NCI-H748 (cell line): ENCODE measurements at regions not wholly inside any gene's neighbourhood (a gene's known extent, or its start where the extent isn't known, plus 50 kb on each side); places are given as distances from the start of the nearest gene placed in this dataset.
"Not testable (repeated sequence)": the region's sequence is repeated elsewhere in the genome, so short reads cannot be mapped to it uniquely, and the experiment has no call there.

ENCODE experiments used
- DNase-seq: peaks from one replicate; lab custom pipeline; 2025; ENCODE audit not compliant: unreplicated experiment; lab: John Stamatoyannopoulos, UW

- no peak for DNase-seq
These were observed 574.5 kb downstream of the UQCRFS1 start for GRCh38 chr19:28638445-28638844.

DNA sequence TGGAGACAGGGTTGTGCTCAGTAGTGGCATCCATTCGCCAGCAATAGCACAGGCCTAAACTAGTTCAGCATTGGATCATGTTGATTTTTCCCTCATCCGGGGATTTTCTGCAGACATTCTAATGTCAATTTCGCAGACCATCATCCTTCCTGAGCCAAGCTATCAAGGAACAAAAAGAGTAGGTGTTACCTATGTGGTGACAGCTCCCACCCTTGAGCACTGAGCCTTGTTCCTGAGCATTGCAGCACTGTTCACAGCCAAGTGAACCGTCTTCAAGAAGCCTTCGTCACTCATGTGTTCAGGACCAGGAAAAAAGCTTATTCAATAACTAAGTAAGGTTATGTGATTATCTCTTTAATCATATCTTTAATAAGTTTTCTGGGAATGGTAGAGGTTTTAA lies 576.2 kb downstream of the UQCRFS1 start:
- DNase-seq, result no peak

GRCh38 chr19:28636016-28636629 lies 576.8 kb downstream of the UQCRFS1 start:
- no peak for DNase-seq

GRCh38 chr19:28634837-28635236 lies 578.1 kb downstream of the UQCRFS1 start:
- no peak for DNase-seq

DNA sequence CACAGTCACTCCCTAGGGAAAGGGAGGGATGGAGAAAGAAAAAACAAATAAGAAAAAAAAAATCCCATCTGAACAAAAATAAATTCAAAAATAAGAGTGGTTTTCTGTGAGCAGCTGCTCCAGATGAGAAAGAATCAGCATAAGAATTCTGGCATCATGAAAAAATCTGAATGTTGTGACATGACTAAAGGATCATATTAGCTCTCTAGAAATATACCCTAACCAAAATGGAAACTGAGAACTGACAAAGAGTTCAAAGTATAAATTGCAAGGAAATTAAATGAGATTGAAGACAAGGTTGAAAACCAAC lies 579.0 kb downstream of the UQCRFS1 start:
- DNase-seq, result no peak

DNA sequence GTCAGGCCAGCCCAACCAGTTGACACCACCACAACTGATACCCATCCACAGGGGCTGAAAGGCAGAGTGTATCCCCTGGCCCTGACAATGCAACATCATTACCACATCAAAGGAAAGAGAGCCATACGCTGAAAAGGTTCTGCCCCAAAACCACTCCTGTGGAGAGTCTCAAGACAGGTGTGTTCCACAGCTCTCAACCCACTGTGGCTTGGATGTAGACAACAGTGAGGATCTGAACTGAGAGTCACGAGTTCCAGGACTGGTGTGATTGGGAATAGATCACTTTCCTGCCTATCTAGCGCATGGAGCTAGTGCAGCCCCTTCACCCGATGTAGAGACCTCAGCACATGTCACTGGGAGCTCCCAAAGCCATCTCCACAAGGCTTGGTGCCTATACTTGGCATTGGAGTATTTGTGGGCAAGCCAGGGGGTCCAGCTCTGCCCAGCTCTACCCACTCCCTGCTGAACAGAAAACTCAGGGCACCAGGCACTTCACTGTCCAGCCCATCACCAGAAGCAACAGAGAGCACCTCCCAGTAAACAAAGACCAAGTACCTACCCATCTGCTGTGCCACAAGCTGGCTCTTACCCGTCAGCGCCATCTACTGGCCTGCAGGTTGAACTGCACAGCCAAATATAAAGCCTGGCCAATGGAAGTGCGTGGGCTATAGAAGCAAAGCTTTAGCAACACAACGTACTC lies 579.5 kb downstream of the UQCRFS1 start:
- DNase-seq, result peak; percentile 53

GRCh38 chr19:28632371-28633080 lies 580.4 kb downstream of the UQCRFS1 start:
- DNase-seq, result no peak

DNA sequence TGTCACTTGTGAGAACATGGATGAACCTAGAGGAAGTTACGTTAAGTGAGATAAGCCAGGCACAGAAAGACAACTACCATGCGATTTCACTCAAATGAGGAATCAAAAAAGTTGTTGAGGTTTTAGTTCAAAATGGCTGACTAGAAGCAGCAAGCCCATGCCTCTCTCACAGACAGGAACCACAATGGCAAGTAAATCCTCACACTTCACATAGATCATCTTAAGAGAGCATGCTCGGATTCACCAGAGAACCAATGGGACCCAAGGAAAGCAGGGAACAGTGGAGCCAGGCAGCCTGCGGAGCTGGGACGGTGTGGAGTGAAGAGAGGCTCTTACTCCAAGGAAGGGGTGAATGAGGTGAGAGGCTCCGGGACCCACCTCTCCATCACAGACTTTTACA lies 581.0 kb downstream of the UQCRFS1 start:
- DNase-seq, result no peak

DNA sequence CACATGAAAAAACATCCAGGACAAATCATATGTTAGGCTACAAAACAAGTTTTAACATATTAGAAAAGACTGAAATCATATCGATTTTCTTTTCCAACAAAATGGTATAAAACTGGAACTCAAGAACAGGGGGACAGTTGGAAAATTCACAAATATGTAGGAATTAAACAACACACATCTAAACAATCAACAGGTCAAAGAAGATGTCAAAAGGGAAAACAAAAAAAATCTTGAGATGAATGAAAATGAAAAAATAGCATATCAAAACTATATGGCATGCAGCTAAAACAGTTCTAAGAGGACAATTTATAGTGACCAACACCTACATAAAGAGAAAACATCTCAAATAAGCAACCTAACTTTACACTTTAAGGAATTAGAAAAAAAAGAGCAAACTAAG lies 585.3 kb downstream of the UQCRFS1 start:
- no peak for DNase-seq

GRCh38 chr19:28626407-28626806 lies 586.5 kb downstream of the UQCRFS1 start:
- not testable (repeated sequence) for DNase-seq

- no peak for DNase-seq
These were observed 593.0 kb downstream of the UQCRFS1 start for GRCh38 chr19:28619816-28620429.

- no peak for DNase-seq
These were observed 594.4 kb downstream of the UQCRFS1 start for GRCh38 chr19:28618504-28618903.

- no peak for DNase-seq
These were observed 597.0 kb downstream of the UQCRFS1 start for GRCh38 chr19:28615966-28616365.

DNA sequence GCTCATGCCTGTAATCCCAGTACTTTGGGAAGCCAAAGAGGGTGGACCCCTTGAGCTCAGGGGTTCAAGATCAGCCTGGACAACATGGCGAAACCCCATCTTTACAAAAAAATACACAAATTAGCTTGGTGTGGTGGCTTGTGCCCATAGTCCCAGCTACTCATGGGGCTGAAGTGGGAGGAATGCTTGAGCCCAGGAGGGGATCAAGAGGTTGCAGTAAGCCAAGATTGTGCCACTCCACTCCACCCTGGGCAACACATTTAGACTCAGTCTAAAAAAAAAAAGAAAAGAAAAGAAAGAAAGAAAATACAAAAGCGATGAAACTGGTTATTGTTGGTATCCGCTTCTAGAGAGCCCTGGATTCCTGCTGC lies 597.4 kb downstream of the UQCRFS1 start:
- DNase-seq, result no peak

GRCh38 chr19:28614634-28615545 lies 598.1 kb downstream of the UQCRFS1 start:
- no peak for DNase-seq

- DNase-seq, result no peak
These were observed 600.6 kb downstream of the UQCRFS1 start for GRCh38 chr19:28612275-28612769.

- not testable (repeated sequence) for DNase-seq
These were observed 601.6 kb downstream of the UQCRFS1 start for GRCh38 chr19:28611227-28611914.

GRCh38 chr19:28610731-28611130 lies 602.2 kb downstream of the UQCRFS1 start:
- DNase-seq, result no peak

GRCh38 chr19:28609944-28610343 lies 603.0 kb downstream of the UQCRFS1 start:
- DNase-seq, result no peak

DNA sequence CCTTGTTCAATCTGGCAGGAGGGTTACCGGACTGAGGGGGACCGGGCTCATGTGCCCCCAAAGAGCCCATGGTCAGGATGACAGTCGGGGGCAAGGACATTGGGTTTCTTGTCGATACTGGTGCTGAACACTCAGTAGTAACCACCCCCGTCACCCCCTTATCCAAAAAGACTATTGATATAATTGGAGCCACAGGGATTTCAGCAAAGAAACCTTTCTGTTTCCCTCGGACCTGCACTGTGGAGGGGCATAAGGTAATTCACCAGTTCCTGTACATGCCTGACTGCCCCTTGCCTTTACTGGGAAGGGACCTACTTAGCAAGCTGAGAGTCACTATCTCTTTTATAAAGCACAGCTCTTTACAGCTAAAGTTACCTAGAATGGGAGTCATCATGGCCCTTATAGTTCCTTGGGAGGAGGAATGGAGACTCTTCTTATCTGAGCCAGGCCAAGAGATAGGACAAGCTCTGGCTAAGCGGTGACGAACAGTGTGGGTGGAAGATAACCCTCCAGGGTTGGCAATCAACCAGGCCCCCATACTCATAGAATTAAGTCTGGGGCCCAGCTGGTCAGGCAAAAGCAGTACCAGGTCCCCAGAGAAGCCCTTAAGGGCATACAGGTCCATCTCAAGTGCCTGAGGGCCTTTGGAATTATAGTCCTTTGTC lies 603.7 kb downstream of the UQCRFS1 start:
- no peak for DNase-seq
